ENCODE measurements at regions not wholly inside any gene's neighbourhood (a gene's known extent, or its start where the extent isn't known, plus 50 kb on each side); places are given as distances from the start of the nearest gene placed in this dataset.

DNA sequence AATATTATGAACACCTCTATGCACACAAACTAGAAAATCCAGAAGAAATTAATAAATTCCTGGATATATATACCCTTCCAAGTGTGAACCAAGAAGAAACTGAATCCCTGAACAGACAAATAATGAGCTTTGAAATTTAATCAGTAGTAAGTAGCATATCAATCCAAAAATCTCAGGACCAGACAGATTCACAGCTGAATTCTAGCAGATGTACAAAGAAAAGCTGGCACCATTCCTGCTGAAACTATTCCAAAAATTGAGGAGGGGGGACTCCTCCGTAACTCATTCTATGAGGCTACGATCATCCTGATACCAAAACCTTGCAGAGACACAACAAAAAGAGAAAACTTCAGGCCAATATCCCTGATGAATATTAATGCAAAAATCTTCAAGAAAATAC, 67.0 kb upstream of the PDE7B start:
- TF ChIP-seq, protein P1, sequence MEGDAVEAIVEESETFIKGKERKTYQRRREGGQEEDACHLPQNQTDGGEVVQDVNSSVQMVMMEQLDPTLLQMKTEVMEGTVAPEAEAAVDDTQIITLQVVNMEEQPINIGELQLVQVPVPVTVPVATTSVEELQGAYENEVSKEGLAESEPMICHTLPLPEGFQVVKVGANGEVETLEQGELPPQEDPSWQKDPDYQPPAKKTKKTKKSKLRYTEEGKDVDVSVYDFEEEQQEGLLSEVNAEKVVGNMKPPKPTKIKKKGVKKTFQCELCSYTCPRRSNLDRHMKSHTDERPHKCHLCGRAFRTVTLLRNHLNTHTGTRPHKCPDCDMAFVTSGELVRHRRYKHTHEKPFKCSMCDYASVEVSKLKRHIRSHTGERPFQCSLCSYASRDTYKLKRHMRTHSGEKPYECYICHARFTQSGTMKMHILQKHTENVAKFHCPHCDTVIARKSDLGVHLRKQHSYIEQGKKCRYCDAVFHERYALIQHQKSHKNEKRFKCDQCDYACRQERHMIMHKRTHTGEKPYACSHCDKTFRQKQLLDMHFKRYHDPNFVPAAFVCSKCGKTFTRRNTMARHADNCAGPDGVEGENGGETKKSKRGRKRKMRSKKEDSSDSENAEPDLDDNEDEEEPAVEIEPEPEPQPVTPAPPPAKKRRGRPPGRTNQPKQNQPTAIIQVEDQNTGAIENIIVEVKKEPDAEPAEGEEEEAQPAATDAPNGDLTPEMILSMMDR (IDR thresholded peaks at IDR 0.05) = no peak
- no peak for TF ChIP-seq RNF2 (IDR thresholded peaks at IDR 0.05; ENCODE audit: borderline replicate concordance, low read depth)
